Colonic mucosa (tissue), 4 donors: ENCODE measurements at regions not wholly inside any gene's neighbourhood (a gene's known extent, or its start where the extent isn't known, plus 50 kb on each side); places are given as distances from the start of the nearest gene placed in this dataset.

Experiments used
- DNase-seq: peaks from one replicate; pipeline ENCODE4 v3.0.0-alpha.2; 2020
- H3K27ac ChIP-seq: fragments of 200-600 bp; one replicate; pipeline ENCODE4 v1.8.0; 2021
- H3K27me3 ChIP-seq: fragments of 200-600 bp; one replicate; pipeline ENCODE4 v1.8.0; 2021
- H3K36me3 ChIP-seq: fragments of 200-600 bp; one replicate; pipeline ENCODE4 v1.8.0; 2021
- H3K4me1 ChIP-seq: fragments of 200-600 bp; one replicate; pipeline ENCODE4 v1.8.0; 2021; ENCODE audit warnings: mild to moderate bottlenecking
- H3K4me3 ChIP-seq: fragments of 200-600 bp; one replicate; pipeline ENCODE4 v1.8.0; 2021
- H3K9ac ChIP-seq, 2 donors: one replicate each; pipeline ENCODE4 v1.7.0; 2013; ENCODE audit warnings: control low read depth in 2 of 2, low read depth in 2 of 2, low read length in 2 of 2
- H3K9me3 ChIP-seq: fragments of 200-600 bp; one replicate; pipeline ENCODE4 v1.8.0; 2021
- intact Hi-C: fragments of 100-400 bp; cut with DNase I; formaldehyde crosslinking; loops from one replicate; pipeline ENCODE4 v1.14.1; 2022
- TF ChIP-seq, protein P1 (sequence below): fragments of 200-600 bp; IDR thresholded peaks from one replicate; pipeline ENCODE4 v1.8.0; 2022; ENCODE audit warnings: antibody characterized with exemption, mild to moderate bottlenecking
- donor health status: healthy.
- donor health status: DM: no; HTN: no; CAD: no.
- donor health status: DM: no; HTN: no; CAD: no.

DNA sequence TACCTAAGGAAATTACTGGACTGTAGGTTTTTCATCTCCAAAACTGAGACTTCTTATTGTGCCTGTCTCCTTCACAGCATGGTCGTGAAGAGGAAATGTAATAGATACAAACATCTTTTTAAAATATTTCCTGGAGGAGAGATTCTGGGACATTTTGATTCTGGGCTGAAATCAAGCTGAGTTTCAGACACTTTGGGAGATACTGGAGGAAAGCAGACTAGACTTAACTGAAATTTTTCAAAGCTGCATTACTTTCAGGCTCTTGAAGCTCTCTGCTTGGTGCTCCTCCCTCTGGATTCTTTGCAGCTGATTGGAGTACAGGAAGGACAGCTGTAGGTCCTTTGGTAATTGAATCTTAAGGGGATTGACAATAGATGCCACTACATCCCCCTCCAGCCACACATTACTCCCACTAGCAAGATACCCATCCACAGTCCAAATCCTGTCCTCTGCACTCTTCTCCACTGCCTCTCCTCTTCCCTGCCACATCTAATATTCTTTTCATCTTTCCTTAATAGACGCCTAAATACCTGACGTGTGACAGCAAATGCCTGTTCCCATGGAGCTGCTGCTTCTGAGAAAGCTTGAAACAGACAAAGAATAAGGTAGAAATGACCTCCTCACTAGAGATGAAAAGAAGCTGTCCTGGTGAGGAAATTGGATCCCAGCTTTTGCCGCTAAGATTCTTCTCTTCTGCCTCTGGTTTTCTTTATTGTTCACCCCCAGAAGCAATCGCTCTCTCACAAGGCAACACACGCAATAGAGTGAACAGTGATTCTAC, 111.5 kb upstream of the PHYHIPL start:
- DNase-seq = no peak
- Histone ChIP-seq H3K9me3 (no peaks in the 10 kb centered on the region), H3K9ac (no peak overlapping the region), H3K4me1 (no peaks in the 10 kb centered on the region), H3K27me3 (no peaks in the 10 kb centered on the region), H3K36me3 (no peaks in the 10 kb centered on the region), H3K27ac (no peak overlapping the region), H3K4me3 (no peak overlapping the region)
- intact Hi-C loops = no loop called here
- TF ChIP-seq, protein P1, sequence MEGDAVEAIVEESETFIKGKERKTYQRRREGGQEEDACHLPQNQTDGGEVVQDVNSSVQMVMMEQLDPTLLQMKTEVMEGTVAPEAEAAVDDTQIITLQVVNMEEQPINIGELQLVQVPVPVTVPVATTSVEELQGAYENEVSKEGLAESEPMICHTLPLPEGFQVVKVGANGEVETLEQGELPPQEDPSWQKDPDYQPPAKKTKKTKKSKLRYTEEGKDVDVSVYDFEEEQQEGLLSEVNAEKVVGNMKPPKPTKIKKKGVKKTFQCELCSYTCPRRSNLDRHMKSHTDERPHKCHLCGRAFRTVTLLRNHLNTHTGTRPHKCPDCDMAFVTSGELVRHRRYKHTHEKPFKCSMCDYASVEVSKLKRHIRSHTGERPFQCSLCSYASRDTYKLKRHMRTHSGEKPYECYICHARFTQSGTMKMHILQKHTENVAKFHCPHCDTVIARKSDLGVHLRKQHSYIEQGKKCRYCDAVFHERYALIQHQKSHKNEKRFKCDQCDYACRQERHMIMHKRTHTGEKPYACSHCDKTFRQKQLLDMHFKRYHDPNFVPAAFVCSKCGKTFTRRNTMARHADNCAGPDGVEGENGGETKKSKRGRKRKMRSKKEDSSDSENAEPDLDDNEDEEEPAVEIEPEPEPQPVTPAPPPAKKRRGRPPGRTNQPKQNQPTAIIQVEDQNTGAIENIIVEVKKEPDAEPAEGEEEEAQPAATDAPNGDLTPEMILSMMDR = no peak

DNA sequence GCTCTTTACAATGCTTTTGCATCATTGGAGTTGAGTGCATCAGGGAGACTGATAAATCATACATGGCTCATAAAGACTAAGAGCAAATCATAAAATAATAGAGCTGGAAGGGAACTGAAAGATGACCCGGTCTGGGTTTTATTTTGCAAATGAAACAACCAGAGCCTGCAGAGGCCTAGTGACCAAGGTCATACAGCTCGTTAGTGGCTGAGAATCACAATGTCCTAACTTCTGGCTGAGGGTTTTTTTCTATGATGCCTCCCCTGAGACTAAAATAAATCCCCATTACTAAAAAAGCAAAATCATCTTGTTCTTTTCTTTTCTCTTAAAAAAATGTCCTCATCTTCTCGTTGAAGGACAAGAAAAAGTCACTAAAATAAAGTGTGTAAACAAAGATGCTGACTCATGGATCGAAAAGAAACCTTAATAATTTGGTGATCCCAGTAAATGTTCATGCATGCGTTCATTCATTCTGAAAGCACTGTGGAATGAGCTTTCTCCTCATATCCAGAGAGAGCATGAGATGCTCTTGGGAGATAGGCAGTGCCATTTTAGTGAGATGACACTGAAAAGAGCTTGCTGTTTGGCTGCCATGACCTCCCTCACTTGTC, 107.8 kb upstream of the PHYHIPL start:
- H3K9ac ChIP-seq = no peak overlapping the region
- no peaks in the 10 kb centered on the region for H3K9me3 ChIP-seq
- intact Hi-C loops = no loop called here
- no peaks in the 10 kb centered on the region for H3K4me1 ChIP-seq
- no peaks in the 10 kb centered on the region for H3K27me3 ChIP-seq
- H3K4me3 ChIP-seq = no peak overlapping the region
- H3K36me3 ChIP-seq = no peaks in the 10 kb centered on the region
- no peak overlapping the region for H3K27ac ChIP-seq
- no peak for DNase-seq
- TF ChIP-seq, protein P1 = no peak

DNA sequence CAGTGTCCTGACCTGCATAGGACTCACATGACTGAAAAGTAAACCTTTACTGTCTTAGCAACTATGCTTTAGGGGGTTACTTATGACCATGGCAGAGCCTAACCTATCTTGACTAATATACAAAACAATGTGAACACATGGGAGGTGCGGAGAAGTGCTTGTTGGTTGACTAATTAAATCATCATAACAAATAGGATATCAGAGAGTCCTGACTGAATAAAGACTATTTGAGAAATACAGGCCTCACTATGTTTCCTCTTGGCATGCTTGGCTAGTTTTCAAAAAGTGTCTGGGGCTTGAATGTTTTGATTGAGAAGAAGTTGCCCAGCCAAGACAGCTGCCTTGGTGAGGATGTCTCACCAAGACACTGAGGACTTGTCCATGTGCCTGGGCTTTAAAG, 104.4 kb upstream of the PHYHIPL start:
- Histone ChIP-seq H3K4me3 (no peak overlapping the region), H3K27ac (no peak overlapping the region), H3K27me3 (no peaks in the 10 kb centered on the region), H3K36me3 (no peaks in the 10 kb centered on the region), H3K9ac (no peak overlapping the region), H3K9me3 (no peaks in the 10 kb centered on the region), H3K4me1 (no peaks in the 10 kb centered on the region)
- TF ChIP-seq, protein P1 = no peak
- DNase-seq = no peak
- intact Hi-C loops = no loop called here

DNA sequence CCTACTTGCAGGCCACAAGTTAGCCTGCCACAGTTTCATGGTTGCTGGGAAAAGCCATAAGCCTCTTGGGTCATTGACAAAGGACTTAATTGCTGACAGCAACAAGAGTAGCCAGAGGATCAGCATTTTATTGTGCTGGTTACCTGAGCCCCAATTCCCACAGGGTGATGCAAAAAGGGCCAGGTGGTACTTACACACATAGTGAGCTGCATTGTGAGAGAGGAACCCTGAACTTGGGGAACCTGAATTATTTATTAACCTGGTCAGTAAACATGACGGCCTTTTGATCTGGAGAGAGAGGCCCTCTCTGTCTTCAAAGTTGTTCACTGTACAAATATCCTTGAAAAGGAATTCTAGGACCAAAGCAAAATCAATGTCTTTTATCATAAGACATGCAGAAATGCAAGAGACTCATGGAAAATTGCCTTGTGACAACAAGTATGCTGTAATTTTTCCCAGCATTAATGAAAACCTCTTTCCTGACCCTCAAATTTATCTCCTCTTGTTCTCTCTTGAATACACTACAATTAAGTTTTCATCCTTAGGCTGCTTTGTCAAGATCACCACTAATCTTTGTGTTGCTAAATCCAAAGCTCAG, 102.9 kb upstream of the PHYHIPL start:
- no peaks in the 10 kb centered on the region for H3K4me1 ChIP-seq
- H3K4me3 ChIP-seq = no peak overlapping the region
- intact Hi-C loops = no loop called here
- H3K27me3 ChIP-seq = no peaks in the 10 kb centered on the region
- no peak overlapping the region for H3K9ac ChIP-seq
- TF ChIP-seq, protein P1 = no peak
- no peaks in the 10 kb centered on the region for H3K36me3 ChIP-seq
- no peak for DNase-seq
- H3K27ac ChIP-seq = no peak overlapping the region
- no peaks in the 10 kb centered on the region for H3K9me3 ChIP-seq

DNA sequence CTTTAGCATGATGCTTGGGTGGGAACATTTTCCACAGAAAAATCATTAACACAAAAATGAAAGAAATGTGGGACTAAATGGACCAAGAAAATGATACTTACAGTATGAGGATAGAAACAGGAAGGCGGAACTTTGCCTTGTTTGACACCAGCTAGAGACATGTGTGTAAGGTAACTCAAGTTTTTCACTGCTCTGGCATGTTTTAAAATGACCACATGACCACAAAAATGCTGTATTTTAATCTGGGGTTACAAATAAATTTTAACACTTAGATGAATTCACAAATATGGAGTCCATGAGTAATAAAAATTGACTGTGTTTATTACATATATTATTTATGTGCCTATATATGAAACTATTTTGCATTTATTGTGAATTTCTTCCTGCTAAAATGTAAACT, 100.9 kb upstream of the PHYHIPL start:
- H3K9me3 ChIP-seq = no peaks in the 10 kb centered on the region
- no peak overlapping the region for H3K27ac ChIP-seq
- no peaks in the 10 kb centered on the region for H3K4me1 ChIP-seq
- H3K27me3 ChIP-seq = no peaks in the 10 kb centered on the region
- H3K36me3 ChIP-seq = no peaks in the 10 kb centered on the region
- no peak overlapping the region for H3K4me3 ChIP-seq
- no peak overlapping the region for H3K9ac ChIP-seq
- intact Hi-C loops = no loop called here
- TF ChIP-seq, protein P1 = no peak
- no peak for DNase-seq
